PC-3 (cell line): ENCODE measurements at regions not wholly inside any gene's neighbourhood (a gene's known extent, or its start where the extent isn't known, plus 50 kb on each side); places are given as distances from the start of the nearest gene placed in this dataset.

Experiments
- EZH2 ChIP-seq: fragments of 300-600 bp; sonication (generic); IDR thresholded peaks from one replicate; pipeline ENCODE4 v1.6.1; 2017; ENCODE audit warnings: antibody characterized with exemption, mild to moderate bottlenecking, low read length; ENCODE audit not compliant: unreplicated experiment
- EZH2phosphoT487 ChIP-seq: fragments of 300-600 bp; sonication (generic); IDR thresholded peaks from 2 replicates; pipeline ENCODE4 v1.6.1; 2018; ENCODE audit warnings: mild to moderate bottlenecking, antibody characterized with exemption, low read length, borderline replicate concordance
- TF ChIP-seq, protein P1 (sequence below): fragments of 300-600 bp; sonication (generic); conservative IDR thresholded peaks from 2 replicates; pipeline ENCODE4 v1.5.1; 2017; ENCODE audit warnings: antibody characterized with exemption, low read depth, mild to moderate bottlenecking, low read length

DNA sequence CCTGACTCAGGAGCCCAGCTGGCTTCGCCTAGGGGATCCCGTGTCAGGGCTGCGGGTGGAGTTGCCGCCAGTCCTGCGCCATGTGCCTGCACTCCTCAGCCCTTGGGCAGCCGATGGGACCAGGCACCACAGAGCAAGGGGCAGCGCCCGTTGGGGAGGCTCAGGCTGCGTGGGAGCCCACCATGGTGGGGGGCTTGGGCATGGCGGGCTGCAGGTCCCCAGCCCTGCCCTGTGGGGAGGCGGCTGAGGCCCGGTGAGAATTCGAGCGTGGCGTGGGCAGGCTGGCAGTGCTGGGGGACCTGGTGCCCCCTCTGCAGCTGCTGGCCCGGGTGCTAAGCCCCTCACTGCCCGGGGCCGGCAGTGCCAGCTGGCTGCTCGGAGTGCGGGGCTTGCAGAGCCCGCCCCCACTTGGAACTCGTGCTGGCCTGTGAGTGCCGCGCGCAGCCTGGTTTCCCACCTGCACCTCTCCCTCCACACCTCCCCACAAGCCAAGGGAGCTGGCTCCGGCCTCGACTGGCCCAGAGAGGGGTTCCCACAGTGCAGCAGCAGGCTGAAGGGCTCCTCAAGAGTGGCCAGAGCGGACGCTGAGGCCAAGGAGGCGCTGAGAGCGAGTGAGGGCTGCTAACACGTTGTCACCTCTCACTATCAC, 135.1 kb upstream of the SEL1L start:
- TF ChIP-seq, protein P1, sequence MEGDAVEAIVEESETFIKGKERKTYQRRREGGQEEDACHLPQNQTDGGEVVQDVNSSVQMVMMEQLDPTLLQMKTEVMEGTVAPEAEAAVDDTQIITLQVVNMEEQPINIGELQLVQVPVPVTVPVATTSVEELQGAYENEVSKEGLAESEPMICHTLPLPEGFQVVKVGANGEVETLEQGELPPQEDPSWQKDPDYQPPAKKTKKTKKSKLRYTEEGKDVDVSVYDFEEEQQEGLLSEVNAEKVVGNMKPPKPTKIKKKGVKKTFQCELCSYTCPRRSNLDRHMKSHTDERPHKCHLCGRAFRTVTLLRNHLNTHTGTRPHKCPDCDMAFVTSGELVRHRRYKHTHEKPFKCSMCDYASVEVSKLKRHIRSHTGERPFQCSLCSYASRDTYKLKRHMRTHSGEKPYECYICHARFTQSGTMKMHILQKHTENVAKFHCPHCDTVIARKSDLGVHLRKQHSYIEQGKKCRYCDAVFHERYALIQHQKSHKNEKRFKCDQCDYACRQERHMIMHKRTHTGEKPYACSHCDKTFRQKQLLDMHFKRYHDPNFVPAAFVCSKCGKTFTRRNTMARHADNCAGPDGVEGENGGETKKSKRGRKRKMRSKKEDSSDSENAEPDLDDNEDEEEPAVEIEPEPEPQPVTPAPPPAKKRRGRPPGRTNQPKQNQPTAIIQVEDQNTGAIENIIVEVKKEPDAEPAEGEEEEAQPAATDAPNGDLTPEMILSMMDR = no peak
- TF ChIP-seq EZH2phosphoT487 (no peak), EZH2 (no peak)
